Stimulated activated CD8-positive, alpha-beta memory T cell treated with anti-CD3 and anti-CD28 coated beads, Interleukin-12 subunit alpha, Interleukin-12 subunit beta, amount 100 ng/mL, for 1 hour (primary cell): ENCODE measurements at regions not wholly inside any gene's neighbourhood (a gene's known extent, or its start where the extent isn't known, plus 50 kb on each side); places are given as distances from the start of the nearest gene placed in this dataset.

Experiments used
- DNase-seq: peaks from one replicate; pipeline ENCODE4 v3.0.0-alpha.2; 2020; ENCODE audit warnings: low read depth

DNA sequence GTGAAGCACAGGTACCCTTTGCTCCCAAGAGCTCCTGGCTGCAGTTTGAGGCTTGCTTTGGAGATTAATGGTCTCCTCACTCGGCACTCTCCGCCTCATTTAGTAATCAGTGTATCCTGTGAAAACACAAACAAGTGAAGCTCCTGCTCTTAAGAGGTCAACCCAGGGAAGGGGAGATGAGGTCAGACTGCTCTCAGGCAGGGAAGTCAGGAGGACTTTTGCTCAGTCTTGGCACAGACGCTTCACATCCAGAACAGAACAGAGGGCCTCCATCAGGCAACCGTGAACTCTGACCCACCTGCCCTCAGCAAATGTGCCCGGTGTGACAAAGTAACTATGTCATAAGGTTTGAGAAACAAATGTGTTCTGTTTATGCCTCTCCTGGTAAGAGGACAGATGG, 428.8 kb upstream of the JARID2 start:
- no peak for DNase-seq

DNA sequence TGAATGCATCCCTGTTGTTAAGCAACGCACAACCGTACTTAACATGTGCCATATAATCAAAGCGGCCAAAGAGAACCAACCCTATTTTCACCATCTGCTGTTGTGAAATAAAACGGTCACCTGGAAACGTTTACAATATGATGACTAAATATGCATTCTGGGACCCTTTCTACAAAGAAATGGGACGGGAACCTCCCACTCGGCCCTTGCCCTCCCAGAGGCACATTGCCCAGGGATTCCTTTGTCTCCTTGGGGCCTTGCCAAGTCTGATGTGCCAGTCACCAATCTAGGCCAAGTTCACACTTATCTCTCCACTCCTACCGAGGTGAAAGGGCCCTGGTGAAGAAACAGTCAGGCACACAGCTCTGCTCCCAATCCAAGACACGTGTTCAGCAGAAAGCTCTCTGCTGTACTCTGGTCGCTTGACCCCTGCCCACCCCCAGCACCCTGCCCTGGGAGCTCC, 427.4 kb upstream of the JARID2 start:
- no peak for DNase-seq

GRCh38 chr6:14819001-14819400, 426.9 kb upstream of the JARID2 start:
- DNase-seq = no peak

DNA sequence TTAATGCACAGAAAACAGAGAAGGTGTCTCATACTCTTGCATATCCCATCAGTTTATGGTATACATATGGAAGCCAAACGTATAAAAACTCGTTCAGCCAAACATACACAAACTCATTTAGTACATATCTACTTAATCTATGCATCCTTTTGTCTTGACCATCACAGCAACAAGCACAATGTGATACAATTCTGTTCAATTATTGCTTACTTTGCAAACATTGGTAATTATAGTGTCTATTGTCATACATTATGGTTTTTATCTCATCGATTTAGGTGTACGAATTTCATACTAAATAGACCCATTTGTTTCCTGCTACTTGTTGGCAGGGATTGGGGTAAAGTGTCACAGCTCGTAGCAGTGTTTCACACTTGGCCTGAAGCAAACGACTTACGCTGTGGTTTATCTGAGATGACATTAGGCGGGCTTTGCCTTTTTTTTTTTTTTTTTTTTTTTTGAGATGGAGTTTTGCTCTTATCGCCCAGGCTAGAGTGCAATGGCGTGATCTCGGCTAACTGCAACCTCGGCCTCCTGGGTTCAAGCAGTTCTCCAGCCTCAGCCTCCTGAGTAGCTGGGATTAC, 425.9 kb upstream of the JARID2 start:
- DNase-seq = no peak

GRCh38 chr6:14822012-14822553, 423.8 kb upstream of the JARID2 start:
- DNase-seq = no peak

DNA sequence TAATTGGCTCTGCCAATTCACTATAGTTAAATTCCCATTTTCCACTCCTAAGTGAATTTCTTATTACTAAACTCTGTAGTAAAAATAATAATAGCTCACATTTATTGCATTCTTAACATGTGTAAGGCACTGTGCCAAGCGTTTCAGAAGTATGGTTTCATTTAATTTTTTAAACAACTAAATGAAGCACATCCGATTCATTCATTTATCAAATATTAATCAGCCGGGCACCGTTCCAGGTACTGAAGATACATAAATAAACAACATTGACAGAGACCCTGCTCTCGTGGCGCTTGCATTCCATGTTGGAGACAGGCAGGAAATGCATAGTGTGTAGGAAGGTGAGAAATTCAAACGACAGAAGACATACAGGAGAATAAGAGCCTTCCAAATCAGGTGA, 423.2 kb upstream of the JARID2 start:
- DNase-seq = no peak

- DNase-seq = no peak
Measured at GRCh38 chr6:14824060-14824459, 421.8 kb upstream of the JARID2 start.

DNA sequence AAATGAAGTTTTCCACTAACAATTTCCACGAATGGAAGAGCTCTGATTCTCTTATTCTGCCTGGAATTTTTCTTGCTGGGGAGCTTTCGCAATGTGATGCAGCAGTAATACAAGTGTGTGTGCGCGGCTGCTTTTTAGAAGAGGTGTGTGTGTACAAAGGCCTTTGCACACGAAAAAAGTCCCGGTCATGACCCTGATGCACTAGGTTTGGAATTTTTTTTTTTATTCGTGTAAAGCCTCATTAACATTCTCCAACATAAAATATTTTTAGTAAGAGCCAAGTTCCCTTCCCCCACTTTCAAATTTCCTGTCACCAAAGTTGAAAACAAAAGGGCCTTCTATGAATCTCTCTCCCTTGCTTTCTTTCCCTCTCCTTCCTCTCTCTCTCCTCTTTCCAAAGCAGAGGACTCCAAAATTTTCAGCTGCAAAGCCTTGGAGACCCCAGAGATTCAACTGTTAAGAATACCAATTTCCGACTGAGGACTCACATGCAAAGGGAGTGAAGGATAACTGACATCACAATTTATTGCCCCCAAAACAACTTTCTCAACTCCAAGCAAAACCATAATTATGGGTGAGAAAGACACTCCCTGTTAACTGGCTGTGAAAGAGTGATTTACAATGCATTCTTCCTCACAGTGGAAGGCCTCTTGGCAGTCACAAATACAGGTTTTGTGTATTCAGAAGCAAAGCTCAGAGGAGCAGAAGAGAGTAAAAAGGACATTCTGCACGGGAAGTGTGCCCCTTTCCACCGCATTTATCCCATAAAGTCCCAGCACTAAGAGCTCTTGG, 421.2 kb upstream of the JARID2 start:
- DNase-seq = no peak

DNA sequence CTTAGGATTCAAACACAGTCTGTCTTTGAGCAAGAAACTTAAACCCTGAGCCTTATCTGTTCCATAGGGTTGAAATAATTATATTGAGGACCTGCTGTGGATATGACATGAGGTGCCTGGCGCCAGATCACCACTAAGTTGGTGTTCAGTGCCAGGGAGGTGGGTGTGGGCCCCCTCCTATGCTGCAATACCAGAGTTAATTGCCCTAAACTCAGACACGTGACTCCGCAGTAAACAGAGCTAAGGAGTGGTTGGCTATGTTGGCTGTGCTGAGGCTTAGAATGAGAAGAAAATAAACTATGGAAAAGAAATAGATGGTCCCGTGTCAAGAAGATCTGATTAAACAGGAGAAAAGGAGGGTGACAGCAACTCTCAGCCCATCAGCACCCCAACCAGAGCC, 419.4 kb upstream of the JARID2 start:
- DNase-seq = no peak

GRCh38 chr6:14827354-14827753, 418.5 kb upstream of the JARID2 start:
- no peak for DNase-seq

DNA sequence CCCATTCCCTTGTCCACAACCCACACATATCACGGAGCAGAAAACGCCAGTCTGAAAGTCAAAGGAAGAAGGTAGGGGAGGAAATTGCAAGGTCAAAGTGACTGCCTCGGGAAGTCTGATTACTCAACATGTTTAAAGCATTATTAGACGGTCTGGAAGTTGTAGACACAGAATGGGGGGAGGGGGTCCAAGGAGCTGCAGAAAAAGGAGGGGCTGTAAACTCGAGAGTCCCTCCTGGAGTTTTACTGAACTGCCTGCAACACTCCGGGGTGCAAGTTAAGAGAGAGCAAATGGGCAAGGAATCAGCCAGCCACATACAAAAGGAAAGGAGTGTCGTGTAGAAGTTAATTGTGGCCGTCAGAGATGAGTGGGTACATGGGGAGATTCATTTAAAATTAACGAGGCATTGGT, 417.7 kb upstream of the JARID2 start:
- no peak for DNase-seq

DNA sequence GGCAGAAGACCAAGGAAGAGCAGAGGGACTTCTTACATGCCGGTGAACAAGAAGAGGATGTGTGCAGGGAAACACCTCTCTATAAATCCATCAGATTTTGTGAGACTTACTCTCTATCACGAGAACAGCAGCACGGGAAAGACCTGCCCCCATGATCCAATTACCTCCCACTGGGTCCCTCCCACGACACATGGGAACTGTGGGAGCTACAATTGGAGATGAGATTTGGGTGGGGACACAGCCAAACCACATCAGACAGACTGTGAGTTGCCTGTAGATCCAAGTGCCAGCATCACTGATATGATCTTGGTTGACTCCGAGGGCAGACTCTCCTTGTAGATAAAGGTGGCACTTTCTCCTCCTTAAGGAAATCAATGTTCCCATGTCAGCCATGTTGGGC, 414.8 kb upstream of the JARID2 start:
- DNase-seq = no peak

GRCh38 chr6:14831937-14832336, 413.9 kb upstream of the JARID2 start:
- DNase-seq = no peak

DNA sequence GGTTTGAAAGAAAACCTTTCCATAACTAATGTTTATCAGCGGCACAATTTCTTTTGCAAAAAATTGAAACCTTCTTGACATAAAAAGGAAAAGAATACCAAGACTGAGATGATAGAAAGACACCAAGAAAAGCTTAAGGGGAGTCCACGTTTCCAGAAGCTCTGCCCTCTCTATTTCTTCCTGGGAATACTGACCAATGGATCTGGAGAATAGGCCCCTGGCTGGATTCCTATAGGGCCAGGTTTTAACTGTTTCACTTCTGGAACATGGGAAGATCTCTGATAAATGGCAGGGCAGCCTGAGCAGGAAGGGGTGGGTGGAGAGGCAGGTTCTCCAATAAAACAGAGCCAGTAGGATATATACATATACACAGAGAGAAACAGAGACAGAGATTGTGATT, 413.4 kb upstream of the JARID2 start:
- no peak for DNase-seq

DNA sequence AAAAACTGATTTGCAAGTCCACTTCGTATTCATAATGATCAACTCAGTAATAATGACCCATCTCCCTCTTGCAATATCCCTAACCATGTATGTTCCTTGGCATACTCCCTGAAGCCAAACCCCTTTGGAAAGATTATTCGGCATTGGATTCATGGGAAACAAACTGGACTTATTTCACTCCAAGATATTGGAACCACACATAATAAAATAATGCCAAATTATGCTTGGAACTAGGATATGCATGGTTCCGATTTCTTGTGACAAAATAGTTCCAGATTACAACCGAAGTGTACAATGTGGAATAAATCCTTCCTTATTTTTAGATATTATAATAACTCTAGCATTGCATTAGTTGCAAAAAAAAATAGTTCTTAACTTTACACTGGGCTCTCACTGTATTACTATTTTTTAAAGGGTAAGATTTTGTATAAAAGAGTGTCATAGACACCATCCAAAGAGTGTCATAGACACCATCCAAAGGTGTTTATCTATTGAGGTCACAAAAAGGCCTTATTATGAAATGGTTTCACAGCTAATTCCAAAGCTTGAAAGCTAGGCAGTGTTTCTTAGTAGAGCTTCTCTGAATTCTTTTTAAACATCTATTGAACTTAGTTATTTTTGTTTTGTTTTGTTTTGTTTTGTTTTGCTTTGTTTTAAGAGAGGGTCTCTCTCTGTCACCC, 410.9 kb upstream of the JARID2 start:
- DNase-seq = no peak

DNA sequence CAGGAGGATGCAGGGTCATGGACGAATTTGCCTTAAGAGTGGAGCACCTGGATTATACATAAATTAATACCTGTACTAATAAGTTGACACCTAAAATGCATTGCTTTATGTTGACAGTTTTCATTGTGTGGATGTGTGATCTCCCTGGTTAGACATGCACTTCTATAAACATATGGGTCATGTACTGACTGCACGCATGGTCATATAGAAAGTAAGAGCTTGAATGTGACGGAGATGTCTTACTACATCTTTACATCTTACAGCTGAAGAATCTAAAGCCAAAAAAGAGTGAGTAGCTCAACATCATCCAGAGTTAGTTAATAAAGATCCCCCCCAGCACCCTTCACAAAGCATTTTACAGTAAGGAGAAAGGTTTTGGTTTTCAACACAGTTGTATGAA, 408.4 kb upstream of the JARID2 start:
- no peak for DNase-seq

DNA sequence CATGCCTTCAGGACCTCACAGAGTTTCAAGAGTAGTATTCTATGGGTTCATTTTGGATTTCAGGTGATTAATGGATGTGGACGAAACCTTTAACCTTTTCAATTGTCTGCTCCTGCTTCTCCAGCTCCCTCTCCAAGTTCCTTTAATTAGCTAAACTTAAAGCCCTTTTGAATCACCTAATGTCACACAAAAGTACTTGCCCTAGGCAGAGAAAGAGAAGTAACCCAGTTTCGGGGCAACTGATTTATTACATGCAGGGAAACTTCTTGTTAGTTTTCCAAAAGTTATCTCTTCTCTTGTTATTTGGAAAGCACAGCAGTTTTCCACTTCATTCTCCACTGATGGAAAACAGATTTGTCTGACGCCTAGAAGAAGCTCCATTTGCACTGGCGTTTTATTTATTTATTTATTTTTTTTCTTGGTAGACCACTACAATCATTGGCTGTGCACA, 407.7 kb upstream of the JARID2 start:
- no peak for DNase-seq

DNA sequence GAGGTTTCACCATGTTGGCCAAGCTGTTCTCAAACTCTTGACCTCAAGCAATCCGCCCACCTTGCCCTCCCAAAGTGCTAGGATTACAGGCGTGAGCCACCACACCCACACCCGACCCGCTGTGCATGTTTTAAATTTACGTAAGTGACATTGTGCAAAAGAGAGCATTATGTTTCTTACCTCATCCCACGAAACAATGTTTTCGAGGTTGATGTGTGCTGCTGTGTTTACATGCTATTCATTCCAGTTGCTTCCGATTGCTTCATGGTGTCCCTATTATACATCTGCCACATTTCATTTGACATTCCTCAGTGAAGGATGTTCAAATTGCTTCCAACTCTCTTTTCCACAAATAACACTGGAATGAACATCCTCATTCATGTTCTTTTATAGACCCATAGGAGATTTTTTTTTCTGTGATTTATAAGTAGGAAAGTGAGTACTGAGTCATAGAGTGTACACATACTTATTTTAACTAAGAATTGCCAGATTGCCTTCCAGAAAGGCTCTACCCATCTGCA, 403.9 kb upstream of the JARID2 start:
- DNase-seq = no peak

DNA sequence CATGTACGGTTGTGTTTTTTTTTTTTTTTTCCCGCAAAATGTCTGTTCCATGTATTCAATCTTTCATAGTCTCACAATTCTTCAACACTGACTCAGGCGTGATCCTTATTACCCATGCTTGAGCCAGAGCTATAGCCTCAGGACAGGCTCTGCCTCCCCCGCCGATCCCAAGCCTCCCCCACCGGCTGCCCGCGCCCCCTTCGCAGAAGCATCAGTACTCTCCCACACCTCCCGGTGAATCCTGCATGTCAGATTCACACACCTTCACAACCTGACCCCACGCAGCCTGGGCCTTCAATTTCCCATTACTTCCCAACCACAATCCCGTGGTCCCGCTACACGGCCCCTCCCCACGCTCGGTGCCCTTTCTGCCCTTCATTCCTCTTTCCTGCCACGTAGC, 401.5 kb upstream of the JARID2 start:
- no peak for DNase-seq

DNA sequence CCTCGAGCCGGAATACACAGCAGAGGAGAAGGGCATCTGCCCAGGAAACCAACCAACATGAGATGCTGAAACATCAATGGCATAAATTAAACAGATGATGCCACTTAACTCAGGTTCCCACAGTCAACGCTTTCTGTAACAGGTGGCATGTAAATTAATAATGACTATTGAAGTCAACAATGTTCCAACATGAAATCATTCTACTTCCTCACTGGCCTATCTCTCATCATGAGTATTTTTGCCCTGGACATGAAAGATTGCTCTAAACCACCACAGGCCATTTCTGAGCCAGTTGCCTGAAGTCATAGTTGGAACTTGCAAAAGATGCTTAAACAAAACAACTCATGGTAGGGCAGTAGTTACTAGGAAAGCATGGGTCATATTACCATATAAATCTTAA, 397.9 kb upstream of the JARID2 start:
- DNase-seq = no peak

DNA sequence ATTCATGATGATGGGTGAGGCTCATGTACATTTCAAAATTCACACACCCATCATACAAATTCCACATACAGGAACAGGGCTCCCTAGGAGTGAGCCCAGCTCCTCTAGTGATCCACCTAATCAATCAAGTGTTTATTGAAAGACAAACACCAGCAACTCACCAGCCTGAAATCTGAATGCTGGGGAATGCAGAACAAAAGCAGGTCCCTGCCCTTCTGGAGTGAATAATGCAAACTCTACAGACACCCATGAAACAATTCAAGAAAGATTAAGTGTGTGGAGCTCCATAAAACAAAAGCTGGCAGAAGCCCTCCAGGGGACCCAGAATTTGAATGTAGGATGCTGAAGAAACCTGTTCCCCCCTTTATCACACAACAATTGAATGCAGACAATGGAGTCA, 396.7 kb upstream of the JARID2 start:
- DNase-seq = no peak

DNA sequence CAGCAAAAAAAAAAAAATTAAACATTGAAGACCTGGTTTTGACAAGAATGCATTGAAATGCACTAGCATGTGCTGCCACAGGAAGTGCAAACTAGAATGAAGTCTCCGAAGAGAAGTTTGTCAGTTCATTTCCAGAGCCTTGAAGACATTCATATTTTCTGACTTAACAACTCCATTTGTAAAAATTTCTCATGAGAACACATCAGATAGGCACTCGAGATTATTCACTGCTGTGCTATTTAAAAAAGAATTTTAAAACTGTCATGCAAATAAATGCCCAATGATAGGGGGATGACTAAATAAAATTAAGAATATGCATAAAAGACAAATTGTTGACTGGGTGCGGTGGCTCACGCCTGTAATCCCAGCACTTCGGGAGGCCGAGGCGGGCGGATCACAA, 394.6 kb upstream of the JARID2 start:
- DNase-seq = no peak

DNA sequence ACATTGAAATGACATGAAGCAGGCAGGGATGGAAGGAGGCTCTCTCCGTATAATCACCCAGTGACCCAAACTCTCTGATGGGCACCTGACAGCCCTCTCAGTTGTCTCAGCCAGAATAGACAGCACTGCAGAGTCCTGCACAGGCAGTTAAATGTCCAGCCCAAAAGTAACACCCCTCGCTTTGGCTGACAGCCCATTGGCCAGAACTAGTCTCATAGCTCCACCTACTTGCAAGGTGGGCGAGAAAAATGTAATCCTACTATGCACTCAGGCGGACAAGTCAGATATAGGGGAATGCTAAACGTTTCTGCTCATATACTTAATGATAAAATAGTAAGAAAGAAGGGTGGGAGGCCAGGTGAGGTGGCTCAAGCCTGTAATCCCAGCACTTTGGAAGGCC, 393.5 kb upstream of the JARID2 start:
- DNase-seq = no peak
